ENCODE measurements at regions not wholly inside any gene's neighbourhood (a gene's known extent, or its start where the extent isn't known, plus 50 kb on each side); places are given as distances from the start of the nearest gene placed in this dataset.

GRCh38 chr12:88645816-88646215, 65.5 kb upstream of the KITLG start:
- WGBS (ENCODE audit: insufficient coverage) = no CpG with 5 or more reads among the region's 1 CpG
- Histone ChIP-seq H3K4me1 (ENCODE audit: control insufficient read depth, insufficient read depth, low read length) (no peaks in the 10 kb centered on the region), H3K4me3 (ENCODE audit: low read depth, low read length) (no peak overlapping the region), H3K27me3 (ENCODE audit: control insufficient read depth, insufficient read depth, low read length) (no peaks in the 10 kb centered on the region), H3K36me3 (ENCODE audit: control insufficient read depth, insufficient read depth, low read length) (no peaks in the 10 kb centered on the region), H3K9me3 (ENCODE audit: control insufficient read depth, insufficient read depth, low read length) (no peaks in the 10 kb centered on the region), H3K27ac (ENCODE audit: low read depth, low read length) (no peak overlapping the region)
- no peak for DNase-seq (ENCODE audit: low read depth in 4 of 6, low spot score in 6 of 6)

DNA sequence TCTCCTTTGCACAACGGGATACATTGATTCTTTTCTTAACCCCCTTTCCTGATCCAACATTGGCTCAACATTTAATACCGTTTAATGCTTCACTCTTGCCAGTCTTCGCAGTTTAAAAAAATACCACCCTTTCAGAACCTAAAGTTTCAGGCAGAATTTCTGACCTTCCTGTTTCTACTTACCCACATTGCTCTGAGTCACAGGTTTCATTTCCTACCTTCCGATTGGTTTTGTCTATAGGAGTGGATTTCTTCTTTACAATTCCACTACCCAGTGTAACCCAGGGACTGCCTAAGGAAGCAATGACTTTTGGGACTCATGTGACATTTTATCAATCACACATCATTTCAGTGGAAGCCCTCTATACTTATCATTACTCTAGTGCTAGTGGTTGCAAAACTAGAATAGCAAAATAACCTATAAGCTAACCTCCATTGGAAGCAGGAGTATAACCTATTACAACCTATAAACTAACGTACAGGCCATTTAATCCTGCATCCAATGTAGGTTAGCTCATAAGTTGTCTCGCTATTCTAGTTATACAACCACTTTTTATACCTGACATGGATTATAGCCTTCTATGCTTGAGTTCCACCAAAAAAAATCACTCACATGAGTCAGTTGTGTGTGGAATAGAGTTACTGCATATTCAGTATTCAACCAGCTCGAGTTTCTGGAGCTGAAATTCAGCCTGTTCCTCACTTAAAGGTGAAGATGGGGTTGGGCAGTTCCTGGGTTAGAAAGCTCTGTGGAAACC, 64.9 kb upstream of the KITLG start:
- no peak overlapping the region for H3K4me3 ChIP-seq (ENCODE audit: low read depth, low read length)
- no peak overlapping the region for H3K27ac ChIP-seq (ENCODE audit: low read depth, low read length)
- no peak for DNase-seq (ENCODE audit: low read depth in 4 of 6, low spot score in 6 of 6)
- 90% methylated on average over 2 of the region's 7 CpGs for WGBS (ENCODE audit: insufficient coverage)
- H3K27me3 ChIP-seq (ENCODE audit: control insufficient read depth, insufficient read depth, low read length) = no peaks in the 10 kb centered on the region
- H3K36me3 ChIP-seq (ENCODE audit: control insufficient read depth, insufficient read depth, low read length) = no peaks in the 10 kb centered on the region
- H3K4me1 ChIP-seq (ENCODE audit: control insufficient read depth, insufficient read depth, low read length) = no peaks in the 10 kb centered on the region
- no peaks in the 10 kb centered on the region for H3K9me3 ChIP-seq (ENCODE audit: control insufficient read depth, insufficient read depth, low read length)

GRCh38 chr12:88643685-88644084, 63.4 kb upstream of the KITLG start:
- Histone ChIP-seq H3K36me3 (ENCODE audit: control insufficient read depth, insufficient read depth, low read length) (no peaks in the 10 kb centered on the region), H3K4me3 (ENCODE audit: low read depth, low read length) (no peak overlapping the region), H3K27ac (ENCODE audit: low read depth, low read length) (no peak overlapping the region), H3K4me1 (ENCODE audit: control insufficient read depth, insufficient read depth, low read length) (no peaks in the 10 kb centered on the region), H3K9me3 (ENCODE audit: control insufficient read depth, insufficient read depth, low read length) (no peaks in the 10 kb centered on the region), H3K27me3 (ENCODE audit: control insufficient read depth, insufficient read depth, low read length) (no peaks in the 10 kb centered on the region)
- no peak for DNase-seq (ENCODE audit: low read depth in 4 of 6, low spot score in 6 of 6)
- WGBS (ENCODE audit: insufficient coverage) = no CpG with 5 or more reads among the region's 2 CpGs

- Histone ChIP-seq H3K9me3 (ENCODE audit: control insufficient read depth, insufficient read depth, low read length) (no peaks in the 10 kb centered on the region), H3K4me1 (ENCODE audit: control insufficient read depth, insufficient read depth, low read length) (no peaks in the 10 kb centered on the region), H3K36me3 (ENCODE audit: control insufficient read depth, insufficient read depth, low read length) (no peaks in the 10 kb centered on the region), H3K4me3 (ENCODE audit: low read depth, low read length) (no peak overlapping the region), H3K27ac (ENCODE audit: low read depth, low read length) (no peak overlapping the region), H3K27me3 (ENCODE audit: control insufficient read depth, insufficient read depth, low read length) (no peaks in the 10 kb centered on the region)
- no CpG with 5 or more reads among the region's 1 CpG for WGBS (ENCODE audit: insufficient coverage)
- no peak for DNase-seq (ENCODE audit: low read depth in 4 of 6, low spot score in 6 of 6)
Observed at GRCh38 chr12:88642675-88643431, 62.6 kb upstream of the KITLG start.

- H3K9me3 ChIP-seq (ENCODE audit: control insufficient read depth, insufficient read depth, low read length) = no peaks in the 10 kb centered on the region
- H3K27me3 ChIP-seq (ENCODE audit: control insufficient read depth, insufficient read depth, low read length) = no peaks in the 10 kb centered on the region
- no peaks in the 10 kb centered on the region for H3K36me3 ChIP-seq (ENCODE audit: control insufficient read depth, insufficient read depth, low read length)
- 20% methylated on average over 1 of the region's 6 CpGs for WGBS (ENCODE audit: insufficient coverage)
- DNase-seq (ENCODE audit: low read depth in 4 of 6, low spot score in 6 of 6) = peak in 2 of 6 donors; percentile 37 to 47
- no peak overlapping the region for H3K27ac ChIP-seq (ENCODE audit: low read depth, low read length)
- H3K4me1 ChIP-seq (ENCODE audit: control insufficient read depth, insufficient read depth, low read length) = no peaks in the 10 kb centered on the region
- no peak overlapping the region for H3K4me3 ChIP-seq (ENCODE audit: low read depth, low read length)
Observed at GRCh38 chr12:88638966-88639760, 58.9 kb upstream of the KITLG start.

- no peak overlapping the region for H3K27ac ChIP-seq (ENCODE audit: low read depth, low read length)
- DNase-seq (ENCODE audit: low read depth in 4 of 6, low spot score in 6 of 6) = no peak
- no peaks in the 10 kb centered on the region for H3K36me3 ChIP-seq (ENCODE audit: control insufficient read depth, insufficient read depth, low read length)
- no peaks in the 10 kb centered on the region for H3K27me3 ChIP-seq (ENCODE audit: control insufficient read depth, insufficient read depth, low read length)
- H3K4me1 ChIP-seq (ENCODE audit: control insufficient read depth, insufficient read depth, low read length) = no peaks in the 10 kb centered on the region
- no peak overlapping the region for H3K4me3 ChIP-seq (ENCODE audit: low read depth, low read length)
- WGBS (ENCODE audit: insufficient coverage) = no CpG with 5 or more reads among the region's 3 CpGs
- H3K9me3 ChIP-seq (ENCODE audit: control insufficient read depth, insufficient read depth, low read length) = no peaks in the 10 kb centered on the region
Observed at GRCh38 chr12:88638388-88638787, 58.1 kb upstream of the KITLG start.

DNA sequence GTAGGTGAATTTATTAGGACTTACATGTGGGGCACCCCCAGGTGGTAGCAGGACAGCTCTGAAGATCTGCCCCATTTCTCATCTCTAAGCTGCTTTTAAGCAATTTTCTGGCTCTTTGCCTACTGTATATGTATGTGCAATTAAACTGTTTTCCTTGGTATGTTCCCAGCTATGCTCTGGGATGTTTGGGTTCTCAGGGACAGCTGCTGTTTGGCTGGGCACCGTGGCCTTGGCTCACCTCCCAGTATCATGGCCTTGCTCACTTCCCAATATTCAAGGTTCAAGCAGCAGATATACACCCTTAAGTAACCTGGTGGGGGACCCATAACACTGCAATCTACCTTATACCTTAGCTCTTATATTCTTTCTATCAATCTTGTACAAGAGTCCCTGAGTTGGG, 53.7 kb upstream of the KITLG start:
- WGBS (ENCODE audit: insufficient coverage) = 60% methylated on average over 1 of the region's 1 CpG
- no peak for DNase-seq (ENCODE audit: low read depth in 4 of 6, low spot score in 6 of 6)
- Histone ChIP-seq H3K27ac (ENCODE audit: low read depth, low read length) (no peak overlapping the region), H3K4me1 (ENCODE audit: control insufficient read depth, insufficient read depth, low read length) (no peaks in the 10 kb centered on the region), H3K4me3 (ENCODE audit: low read depth, low read length) (no peak overlapping the region), H3K36me3 (ENCODE audit: control insufficient read depth, insufficient read depth, low read length) (no peaks in the 10 kb centered on the region), H3K27me3 (ENCODE audit: control insufficient read depth, insufficient read depth, low read length) (no peaks in the 10 kb centered on the region), H3K9me3 (ENCODE audit: control insufficient read depth, insufficient read depth, low read length) (no peaks in the 10 kb centered on the region)

DNA sequence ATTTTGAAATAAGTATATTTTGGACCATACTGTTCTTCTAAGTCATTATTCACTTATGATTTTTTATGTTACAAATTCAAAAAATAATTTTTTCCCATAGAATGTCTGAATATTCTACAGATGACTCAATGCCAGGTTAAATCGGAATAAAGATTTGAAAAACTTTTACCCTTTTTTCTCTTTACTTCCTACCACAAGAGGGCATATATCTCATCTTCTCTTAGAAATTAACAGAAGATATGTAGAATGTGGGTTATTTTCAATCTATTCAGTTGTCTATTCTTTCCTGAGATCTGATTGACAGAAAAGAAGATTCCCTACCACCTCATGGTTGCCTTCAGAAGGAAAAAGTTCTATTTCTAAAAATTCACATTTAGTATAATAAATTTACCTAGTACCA, 53.0 kb upstream of the KITLG start:
- WGBS (ENCODE audit: insufficient coverage) = no CpG with 5 or more reads among the region's 1 CpG

DNA sequence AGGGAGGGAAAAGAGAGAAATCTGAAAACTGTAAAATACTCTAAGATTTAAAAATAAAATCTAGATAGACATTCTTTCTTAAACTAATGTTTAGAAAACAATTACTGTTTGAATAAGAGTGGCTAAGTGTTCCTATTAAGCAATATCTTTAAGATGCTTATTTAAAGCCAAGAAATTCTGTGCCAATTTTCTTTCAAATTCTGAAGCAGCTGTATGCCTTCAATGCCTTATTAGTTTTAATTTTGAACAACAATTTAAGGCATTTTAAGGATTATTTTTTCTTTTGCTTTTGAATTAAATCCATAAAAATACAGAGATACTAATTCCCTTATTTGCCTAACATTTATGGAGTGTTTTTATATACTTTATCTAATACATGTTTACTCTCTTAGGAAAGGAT, 50.3 kb upstream of the KITLG start:
- Histone ChIP-seq H3K27me3 (ENCODE audit: control insufficient read depth, insufficient read depth, low read length) (no peaks in the 10 kb centered on the region), H3K9me3 (ENCODE audit: control insufficient read depth, insufficient read depth, low read length) (no peaks in the 10 kb centered on the region), H3K36me3 (ENCODE audit: control insufficient read depth, insufficient read depth, low read length) (no peaks in the 10 kb centered on the region), H3K27ac (ENCODE audit: low read depth, low read length) (no peak overlapping the region), H3K4me1 (ENCODE audit: control insufficient read depth, insufficient read depth, low read length) (no peaks in the 10 kb centered on the region), H3K4me3 (ENCODE audit: low read depth, low read length) (no peak overlapping the region)
- DNase-seq (ENCODE audit: low read depth in 4 of 6, low spot score in 6 of 6) = no peak

More for the DNA sequence above, 53.0 kb upstream of the KITLG start:
- H3K36me3 ChIP-seq (ENCODE audit: control insufficient read depth, insufficient read depth, low read length) = no peaks in the 10 kb centered on the region
- no peaks in the 10 kb centered on the region for H3K27me3 ChIP-seq (ENCODE audit: control insufficient read depth, insufficient read depth, low read length)
- H3K4me3 ChIP-seq (ENCODE audit: low read depth, low read length) = no peak overlapping the region
- no peak overlapping the region for H3K27ac ChIP-seq (ENCODE audit: low read depth, low read length)
- H3K4me1 ChIP-seq (ENCODE audit: control insufficient read depth, insufficient read depth, low read length) = no peaks in the 10 kb centered on the region
- no peaks in the 10 kb centered on the region for H3K9me3 ChIP-seq (ENCODE audit: control insufficient read depth, insufficient read depth, low read length)
- no peak for DNase-seq (ENCODE audit: low read depth in 4 of 6, low spot score in 6 of 6)
